Small intestine (tissue), 7 donors: ENCODE measurements at regions not wholly inside any gene's neighbourhood (a gene's known extent, or its start where the extent isn't known, plus 50 kb on each side); places are given as distances from the start of the nearest gene placed in this dataset.
"Not testable (repeated sequence)": the region's sequence is repeated elsewhere in the genome, so short reads cannot be mapped to it uniquely, and the experiment has no call there.

ENCODE experiments used
- DNase-seq, 2 donors: peaks; one replicate each; pipeline versions ENCODE4 v3.0.0 to v3.0.0-alpha.2; 2013
- FAIRE-seq: peaks from 2 replicates; lab custom pipeline; 2012; peaks lifted over from hg19 to GRCh38; lab: Jason Lieb, UNC
- H3K27ac ChIP-seq, 3 donors: one replicate each; pipeline ENCODE4 v1.5.1; 2013; ENCODE audit warnings: low read length in 2 of 3, mild to moderate bottlenecking in 2 of 3, control low read depth in 1 of 3, inconsistent platforms in 1 of 3, low read depth in 1 of 3, moderate library complexity in 1 of 3
- H3K27me3 ChIP-seq, 3 donors: one replicate each; pipeline ENCODE4 v1.6.1; 2013; ENCODE audit warnings: low read length in 3 of 3, inconsistent platforms in 1 of 3; ENCODE audit not compliant: control insufficient read depth in 3 of 3, insufficient read depth in 3 of 3
- H3K36me3 ChIP-seq, 3 donors: one replicate each; pipeline ENCODE4 v1.6.1; 2013; ENCODE audit warnings: low read length in 3 of 3, inconsistent platforms in 1 of 3, low read depth in 1 of 3, mild to moderate bottlenecking in 1 of 3, moderate library complexity in 1 of 3; ENCODE audit not compliant: control insufficient read depth in 3 of 3, insufficient read depth in 2 of 3
- H3K4me1 ChIP-seq, 3 donors: one replicate each; pipeline ENCODE4 v1.6.1; 2013; ENCODE audit warnings: low read length in 2 of 3, inconsistent platforms in 1 of 3, low read depth in 1 of 3, mild to moderate bottlenecking in 1 of 3, moderate library complexity in 1 of 3; ENCODE audit not compliant: control insufficient read depth in 3 of 3, insufficient read depth in 2 of 3
- H3K4me3 ChIP-seq, 3 donors: one replicate each; pipeline ENCODE4 v1.5.1; 2013; ENCODE audit warnings: low read length in 3 of 3, control low read depth in 1 of 3, inconsistent platforms in 1 of 3, low read depth in 1 of 3, mild to moderate bottlenecking in 1 of 3, moderate library complexity in 1 of 3
- H3K9me3 ChIP-seq, 2 donors: one replicate each; pipeline ENCODE4 v1.6.1; 2013; ENCODE audit warnings: low read depth in 1 of 2, low read length in 1 of 2; ENCODE audit not compliant: control insufficient read depth in 2 of 2, insufficient read depth in 1 of 2
- WGBS, 3 donors: extraction: QIAGEN DNeasy Blood & Tissue Kit; methylation state at CpG; one replicate each; pipeline ENCODE4 v1.1.7; 2013; 5-methylcytosine and 5-hydroxymethylcytosine counted together
- donor health status: healthy with polysubstance abuse.
- donor health status: control.
- donor health status: control.
- donor health status: Bipolar disorder and iron deficiency.
- donor health status: healthy.

- peaks cover 0 to 10% of the 10 kb centered on the region in 2 donors for H3K9me3 ChIP-seq
- not testable (repeated sequence) for H3K4me3 ChIP-seq, FAIRE-seq, H3K27me3 ChIP-seq, H3K36me3 ChIP-seq, H3K27ac ChIP-seq
- H3K4me1 ChIP-seq = peaks cover 0 to 34% (median 2%) of the 10 kb centered on the region in 3 donors
- peak in 1 of 2 donors; percentile 59 for DNase-seq
- WGBS, 3 donors = 24 to 44% (median 31%) methylated on average over 27 to 32 of the region's 32 CpGs
Observed at GRCh38 chr16:29285151-29285885, 121.2 kb downstream of the NPIPB11 start.

GRCh38 chr16:29284723-29285122, 121.8 kb downstream of the NPIPB11 start:
- H3K27me3 ChIP-seq, H3K4me3 ChIP-seq, DNase-seq, FAIRE-seq, H3K27ac ChIP-seq, H3K36me3 ChIP-seq: not testable (repeated sequence)
- WGBS, 3 donors = 66 to 75% (median 68%) methylated on average over 5 of the region's 5 CpGs
- H3K9me3 ChIP-seq = peaks cover 0 to 10% of the 10 kb centered on the region in 2 donors
- peaks cover 0 to 30% (median 2%) of the 10 kb centered on the region in 3 donors for H3K4me1 ChIP-seq

- not testable (repeated sequence) for DNase-seq, H3K27me3 ChIP-seq, FAIRE-seq, H3K27ac ChIP-seq, H3K4me3 ChIP-seq, H3K36me3 ChIP-seq
- 68 to 80% (median 77%) methylated on average over 4 of the region's 4 CpGs for WGBS, 3 donors
- peaks cover 0 to 24% (median 2%) of the 10 kb centered on the region in 3 donors for H3K4me1 ChIP-seq
- H3K9me3 ChIP-seq = peaks cover 0 to 10% of the 10 kb centered on the region in 2 donors
Observed at GRCh38 chr16:29284159-29284558, 122.4 kb downstream of the NPIPB11 start.

- H3K27me3 ChIP-seq, H3K4me1 ChIP-seq, H3K36me3 ChIP-seq, H3K27ac ChIP-seq, DNase-seq, H3K4me3 ChIP-seq, FAIRE-seq: not testable (repeated sequence)
- WGBS, 3 donors = 26 to 46% (median 46%) methylated on average over 4 of the region's 8 CpGs
- H3K9me3 ChIP-seq = peaks cover 0 to 15% of the 10 kb centered on the region in 2 donors
Observed at GRCh38 chr16:29278097-29278871, 128.2 kb downstream of the NPIPB11 start.

GRCh38 chr16:29276446-29276845, 130.1 kb downstream of the NPIPB11 start:
- H3K27me3 ChIP-seq, H3K4me1 ChIP-seq, DNase-seq, H3K4me3 ChIP-seq, H3K36me3 ChIP-seq, FAIRE-seq, H3K27ac ChIP-seq, H3K9me3 ChIP-seq: not testable (repeated sequence)
- 74 to 85% (median 82%) methylated on average over 5 of the region's 5 CpGs for WGBS, 3 donors

- H3K4me3 ChIP-seq, FAIRE-seq, H3K36me3 ChIP-seq, DNase-seq, H3K27me3 ChIP-seq, H3K27ac ChIP-seq, H3K4me1 ChIP-seq, H3K9me3 ChIP-seq: not testable (repeated sequence)
- WGBS, 3 donors = 83 to 90% (median 89%) methylated on average over 6 to 12 of the region's 12 CpGs
Observed at GRCh38 chr16:29274055-29275035, 132.2 kb downstream of the NPIPB11 start.

- H3K4me3 ChIP-seq, H3K9me3 ChIP-seq, H3K27me3 ChIP-seq, FAIRE-seq, H3K4me1 ChIP-seq, DNase-seq, H3K27ac ChIP-seq, H3K36me3 ChIP-seq: not testable (repeated sequence)
- WGBS, 3 donors = 86 to 89% (median 88%) methylated on average over 9 of the region's 9 CpGs
Observed at GRCh38 chr16:29273298-29274054, 133.0 kb downstream of the NPIPB11 start.
